Endodermal cell (in vitro differentiated cells): ENCODE measurements at regions not wholly inside any gene's neighbourhood (a gene's known extent, or its start where the extent isn't known, plus 50 kb on each side); places are given as distances from the start of the nearest gene placed in this dataset.
A peak's percentile ranks its signal among the peaks of the same experiment; 100 is the strongest.

ENCODE experiments used
- DNase-seq: peaks from one replicate; pipeline ENCODE4 v3.0.0-alpha.2; 2017
- H3K27ac ChIP-seq: 2 replicates; pipeline ENCODE4 v1.5.1; 2013; ENCODE audit warnings: mild to moderate bottlenecking, low read depth, low read length, moderate library complexity
- H3K27me3 ChIP-seq: 2 replicates; pipeline ENCODE4 v1.6.1; 2013; ENCODE audit warnings: mild to moderate bottlenecking, low read length, moderate library complexity; ENCODE audit not compliant: insufficient read depth, control insufficient read depth, poor library complexity, severe bottlenecking
- H3K36me3 ChIP-seq: 2 replicates; pipeline ENCODE4 v1.7.0; 2013; ENCODE audit warnings: mild to moderate bottlenecking, low read length, moderate library complexity; ENCODE audit not compliant: control insufficient read depth, insufficient read depth
- H3K4me1 ChIP-seq: one replicate; pipeline ENCODE4 v1.7.0; 2013; ENCODE audit warnings: low read length; ENCODE audit not compliant: control insufficient read depth, insufficient read depth
- H3K4me3 ChIP-seq: 2 replicates; pipeline ENCODE4 v1.5.1; 2013; ENCODE audit warnings: mild to moderate bottlenecking, low read length, moderate library complexity
- H3K9ac ChIP-seq: 2 replicates; pipeline ENCODE4 v1.6.1; 2013; ENCODE audit warnings: mild to moderate bottlenecking, low read length, moderate library complexity; ENCODE audit not compliant: poor library complexity, severe bottlenecking; ENCODE audit errors: extremely low read depth
- H3K9me3 ChIP-seq: 2 replicates; pipeline ENCODE4 v1.6.1; 2013; ENCODE audit warnings: mild to moderate bottlenecking, low read length, moderate library complexity; ENCODE audit not compliant: control insufficient read depth
- H3K27ac Mint-ChIP-seq: 2 replicates; pipeline ENCODE4 v1.8.0; 2020; ENCODE audit warnings: mixed read lengths
- H3K27me3 Mint-ChIP-seq: 2 replicates; pipeline ENCODE4 v1.8.0; 2021; ENCODE audit warnings: mild to moderate bottlenecking, mixed read lengths; ENCODE audit not compliant: insufficient read depth
- H3K36me3 Mint-ChIP-seq: 2 replicates; pipeline ENCODE4 v1.8.0; 2020; ENCODE audit warnings: low read depth, mixed read lengths
- H3K4me1 Mint-ChIP-seq: 2 replicates; pipeline ENCODE4 v1.8.0; 2020; ENCODE audit warnings: mixed read lengths
- H3K4me3 Mint-ChIP-seq: 2 replicates; pipeline ENCODE4 v1.8.0; 2020; ENCODE audit warnings: mild to moderate bottlenecking, moderate library complexity, mixed read lengths
- H3K9me3 Mint-ChIP-seq: 2 replicates; pipeline ENCODE4 v1.8.0; 2020; ENCODE audit warnings: mild to moderate bottlenecking, mixed read lengths
- CTCF ChIP-seq: fragments of 200-600 bp; sonication (generic); conservative IDR thresholded peaks from 2 replicates; pipeline ENCODE4 v1.5.0; 2021; ENCODE audit warnings: antibody characterized with exemption, mild to moderate bottlenecking
- WGBS, 2 experiments: methylation state at CpG; one replicate each; pipeline versions ENCODE4 v1.1.5 to v1.1.7; 2013; ENCODE audit warnings: missing lambda C conversion rate in 2 of 2, mixed read lengths in 1 of 2; ENCODE audit not compliant: insufficient coverage in 1 of 2, insufficient read length in 1 of 2; 5-methylcytosine and 5-hydroxymethylcytosine counted together

GRCh38 chr1:226482975-226483700 is 65.4 kb upstream of the STUM start:
- Histone ChIP-seq H3K27ac (no peak overlapping the region), H3K4me3 (no peak overlapping the region), H3K36me3 (no peaks in the 10 kb centered on the region), H3K4me1 (peaks cover 2% of the 10 kb centered on the region), H3K9ac (no peak overlapping the region), H3K27me3 (no peaks in the 10 kb centered on the region), H3K9me3 (no peaks in the 10 kb centered on the region)
- no peak for TF ChIP-seq CTCF
- 78 to 80% methylated on average over 9 to 10 of the region's 10 CpGs for WGBS, 2 experiments
- Mint-ChIP-seq H3K4me3 (no peak overlapping the region), H3K27ac (no peak overlapping the region), H3K36me3 (no peaks in the 10 kb centered on the region), H3K4me1 (peaks cover 4% of the 10 kb centered on the region), H3K27me3 (peaks cover 3% of the 10 kb centered on the region), H3K9me3 (no peaks in the 10 kb centered on the region)
- peak; percentile 62 for DNase-seq

- Histone ChIP-seq H3K4me1 (no peaks in the 10 kb centered on the region), H3K4me3 (no peak overlapping the region), H3K27ac (no peak overlapping the region), H3K36me3 (no peaks in the 10 kb centered on the region), H3K9ac (no peak overlapping the region), H3K27me3 (no peaks in the 10 kb centered on the region), H3K9me3 (no peaks in the 10 kb centered on the region)
- H3K4me1 Mint-ChIP-seq = peaks cover 4% of the 10 kb centered on the region
- no peak for TF ChIP-seq CTCF
- H3K9me3 Mint-ChIP-seq = no peaks in the 10 kb centered on the region
- peaks cover 3% of the 10 kb centered on the region for H3K27me3 Mint-ChIP-seq
- no peaks in the 10 kb centered on the region for H3K36me3 Mint-ChIP-seq
- no peak for DNase-seq
- 87 to 95% methylated on average over 4 to 5 of the region's 5 CpGs for WGBS, 2 experiments
- no peak overlapping the region for H3K27ac Mint-ChIP-seq
- no peak overlapping the region for H3K4me3 Mint-ChIP-seq
Observed at GRCh38 chr1:226485192-226485591, 63.4 kb upstream of the STUM start.

- H3K27me3 Mint-ChIP-seq = peaks cover 3% of the 10 kb centered on the region
- no peaks in the 10 kb centered on the region for H3K36me3 ChIP-seq
- no peak overlapping the region for H3K4me3 ChIP-seq
- H3K4me1 ChIP-seq = no peaks in the 10 kb centered on the region
- no peak overlapping the region for H3K4me3 Mint-ChIP-seq
- no peak overlapping the region for H3K27ac ChIP-seq
- H3K4me1 Mint-ChIP-seq = peaks cover 4% of the 10 kb centered on the region
- no peak for DNase-seq
- H3K36me3 Mint-ChIP-seq = no peaks in the 10 kb centered on the region
- no peak overlapping the region for H3K9ac ChIP-seq
- no peak for TF ChIP-seq CTCF
- no peaks in the 10 kb centered on the region for H3K9me3 ChIP-seq
- H3K27me3 ChIP-seq = no peaks in the 10 kb centered on the region
- H3K27ac Mint-ChIP-seq = no peak overlapping the region
- H3K9me3 Mint-ChIP-seq = no peaks in the 10 kb centered on the region
- WGBS, 2 experiments = 88% methylated on average over 1 of the region's 1 CpG; no CpG with 5 or more reads in 1 of the 2 experiments
Observed at GRCh38 chr1:226486161-226486560, 62.4 kb upstream of the STUM start.
